HUES6 (cell line): ENCODE measurements at regions not wholly inside any gene's neighbourhood (a gene's known extent, or its start where the extent isn't known, plus 50 kb on each side); places are given as distances from the start of the nearest gene placed in this dataset.

Experiments
- H3K27ac ChIP-seq: 2 replicates; pipeline ENCODE4 v1.7.0; 2013; ENCODE audit warnings: low read depth, mild to moderate bottlenecking, low read length, inconsistent platforms
- H3K27me3 ChIP-seq: 2 replicates; pipeline ENCODE4 v1.6.1; 2013; ENCODE audit warnings: low read length; ENCODE audit not compliant: control insufficient read depth, insufficient read depth
- H3K36me3 ChIP-seq: 2 replicates; pipeline ENCODE4 v1.6.1; 2013; ENCODE audit warnings: low read length; ENCODE audit not compliant: control insufficient read depth, insufficient read depth
- H3K4me1 ChIP-seq: 2 replicates; pipeline ENCODE4 v1.6.1; 2013; ENCODE audit warnings: low read length; ENCODE audit not compliant: control insufficient read depth, insufficient read depth
- H3K4me3 ChIP-seq: 2 replicates; pipeline ENCODE4 v1.5.1; 2013; ENCODE audit warnings: low read depth, low read length
- H3K9ac ChIP-seq: one replicate; pipeline ENCODE4 v1.6.1; 2013; ENCODE audit warnings: mild to moderate bottlenecking, low read length
- H3K9me3 ChIP-seq: 2 replicates; pipeline ENCODE4 v1.6.1; 2013; ENCODE audit warnings: low read depth, low read length; ENCODE audit not compliant: control insufficient read depth, insufficient read depth

DNA sequence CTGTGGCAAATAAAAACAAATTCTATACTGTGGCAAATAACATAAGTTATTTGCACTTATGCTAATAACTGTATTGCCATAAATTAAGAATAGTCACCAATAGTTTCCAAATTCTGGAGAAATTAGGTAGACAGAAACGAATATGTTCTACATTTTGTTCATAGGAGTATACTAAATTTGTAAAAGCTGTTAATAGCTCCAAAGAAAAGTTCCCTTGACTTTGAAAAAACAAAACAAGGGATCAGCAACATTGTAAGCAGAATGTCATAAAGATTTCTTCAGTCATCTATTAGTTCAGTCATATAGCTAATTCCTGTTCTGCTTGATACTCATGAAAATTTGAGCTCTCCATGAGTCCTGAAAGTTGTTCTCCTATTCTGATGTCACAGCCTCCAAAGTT, 1472.8 kb downstream of the C4orf33 start:
- H3K9me3 ChIP-seq: peaks cover 34% of the 10 kb centered on the region
- H3K27me3 ChIP-seq: no peaks in the 10 kb centered on the region
- no peaks in the 10 kb centered on the region for H3K36me3 ChIP-seq
- H3K4me3 ChIP-seq: no peak overlapping the region
- peaks cover 3% of the 10 kb centered on the region; the same call in 1 of the 2 replicates for H3K4me1 ChIP-seq
- no peak overlapping the region for H3K27ac ChIP-seq
- no peak overlapping the region for H3K9ac ChIP-seq

DNA sequence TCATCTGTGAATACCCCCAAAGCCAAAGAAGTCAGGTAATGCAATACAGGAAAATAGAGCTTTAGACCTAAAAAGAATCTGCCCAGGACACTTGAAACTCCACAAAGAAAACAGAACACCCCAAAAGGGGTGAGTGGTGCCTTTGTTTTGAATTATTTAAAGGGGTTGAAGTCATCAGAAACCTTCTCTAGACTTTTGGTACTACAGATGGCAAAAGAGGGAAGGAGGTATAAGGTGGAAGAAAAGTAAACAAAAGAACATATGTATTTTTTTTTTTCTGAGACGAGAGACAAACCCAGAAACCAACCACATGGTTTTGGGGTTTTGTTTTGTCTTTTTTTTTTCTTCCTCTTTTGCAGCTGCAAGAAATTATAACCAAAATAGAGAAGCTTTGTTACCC, 1477.8 kb downstream of the C4orf33 start:
- Histone ChIP-seq H3K36me3 (no peaks in the 10 kb centered on the region), H3K27me3 (no peaks in the 10 kb centered on the region), H3K9ac (no peak overlapping the region), H3K4me1 (peaks cover 28% of the 10 kb centered on the region), H3K27ac (no peak overlapping the region), H3K9me3 (peaks cover 25% of the 10 kb centered on the region), H3K4me3 (no peak overlapping the region)

DNA sequence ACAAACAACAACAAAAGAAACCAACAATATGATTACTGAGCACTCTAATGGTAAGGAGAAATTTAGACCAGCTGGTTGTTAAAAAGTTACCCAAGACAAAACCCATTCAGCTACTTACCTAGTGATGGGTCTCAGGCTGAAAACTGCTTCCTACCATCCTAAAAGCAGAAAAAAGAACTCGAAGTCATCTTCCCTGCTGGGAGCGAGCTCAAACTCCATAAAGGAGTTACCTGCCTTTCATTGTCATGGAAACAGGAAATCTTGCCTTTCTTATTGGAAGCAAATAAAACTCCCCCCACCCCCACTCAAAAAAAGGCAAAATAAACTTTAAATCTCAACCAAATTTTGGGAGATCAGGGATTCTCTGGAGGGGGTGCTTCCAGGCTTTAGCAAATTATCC, 1478.3 kb downstream of the C4orf33 start:
- H3K4me1 ChIP-seq: peaks cover 28% of the 10 kb centered on the region
- H3K4me3 ChIP-seq: no peak overlapping the region
- peaks cover 20% of the 10 kb centered on the region for H3K9me3 ChIP-seq
- no peaks in the 10 kb centered on the region for H3K36me3 ChIP-seq
- no peak overlapping the region for H3K27ac ChIP-seq
- no peaks in the 10 kb centered on the region for H3K27me3 ChIP-seq
- H3K9ac ChIP-seq: no peak overlapping the region

DNA sequence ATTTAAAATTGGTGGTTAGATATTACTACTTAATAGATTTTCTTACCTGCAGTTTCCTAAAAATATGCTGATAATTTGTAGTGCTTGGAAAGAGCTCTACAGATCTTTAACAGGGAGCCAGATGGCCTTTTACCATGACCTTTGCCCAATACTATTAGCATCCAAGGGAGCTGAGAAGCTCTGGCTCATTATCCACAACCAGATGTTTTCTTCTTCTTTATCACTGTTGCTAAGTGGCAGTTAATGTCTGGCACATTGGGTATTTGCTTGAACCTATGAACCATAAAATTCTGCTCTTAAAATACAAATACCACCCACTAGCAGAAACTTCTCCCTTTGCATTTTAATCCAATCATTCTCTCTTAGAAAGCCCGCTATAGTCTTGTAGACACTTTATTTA, 1480.3 kb downstream of the C4orf33 start:
- Histone ChIP-seq H3K4me3 (no peak overlapping the region), H3K9ac (no peak overlapping the region)

DNA sequence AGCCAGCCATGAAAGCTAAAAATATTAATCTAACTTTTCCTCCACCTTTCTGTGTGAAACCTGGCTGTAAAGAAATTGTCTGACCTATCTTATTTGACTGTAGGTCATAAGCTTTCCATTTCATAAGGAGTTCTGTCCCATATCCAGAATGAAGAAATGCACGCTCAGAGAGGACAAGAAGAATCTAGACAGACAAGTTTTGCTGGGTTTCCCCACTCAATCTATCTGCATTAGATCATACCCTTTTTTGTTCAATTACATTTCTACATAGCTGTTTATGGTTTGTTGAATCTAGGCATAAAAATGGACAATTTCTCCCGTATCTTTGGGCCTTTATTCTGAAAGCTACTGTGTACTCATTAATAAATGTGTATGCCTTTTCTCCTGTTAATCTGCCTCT, 1495.1 kb downstream of the C4orf33 start:
- Histone ChIP-seq H3K27me3 (no peaks in the 10 kb centered on the region), H3K9me3 (0 out of 2 replicates have a peak, but pooled peaks cover 5% of the 10 kb centered on the region), H3K4me1 (no peaks in the 10 kb centered on the region), H3K27ac (no peak overlapping the region), H3K36me3 (no peaks in the 10 kb centered on the region), H3K4me3 (no peak overlapping the region), H3K9ac (no peak overlapping the region)

More for the DNA sequence above, 1480.3 kb downstream of the C4orf33 start:
- H3K27me3 ChIP-seq: no peaks in the 10 kb centered on the region
- no peak overlapping the region for H3K27ac ChIP-seq
- H3K9me3 ChIP-seq: peaks cover 9% of the 10 kb centered on the region; the same call in 1 of the 2 replicates
- H3K36me3 ChIP-seq: no peaks in the 10 kb centered on the region
- H3K4me1 ChIP-seq: peaks cover 28% of the 10 kb centered on the region

DNA sequence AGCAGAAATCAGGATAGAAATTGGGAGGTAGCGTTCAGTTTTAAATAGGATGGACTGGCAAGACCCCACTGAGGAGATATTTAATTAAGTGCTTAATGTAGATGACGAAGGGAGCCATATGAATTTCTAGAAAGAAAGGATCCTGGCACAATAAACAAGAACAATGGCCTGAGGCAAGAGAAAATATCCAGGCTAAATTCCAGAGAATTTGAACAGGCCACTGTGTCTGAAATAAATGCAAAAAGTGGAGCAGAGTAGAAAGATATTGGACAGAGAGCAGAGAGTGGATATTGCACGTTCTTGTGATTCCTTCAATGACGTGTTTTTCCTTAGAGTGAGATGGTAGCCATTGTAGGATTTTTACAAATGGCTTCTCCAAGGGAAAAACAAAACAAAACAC, 1504.8 kb downstream of the C4orf33 start:
- H3K27ac ChIP-seq: no peak overlapping the region
- no peak overlapping the region for H3K9ac ChIP-seq
- no peaks in the 10 kb centered on the region for H3K27me3 ChIP-seq
- H3K9me3 ChIP-seq: no peaks in the 10 kb centered on the region
- no peaks in the 10 kb centered on the region for H3K4me1 ChIP-seq
- H3K36me3 ChIP-seq: no peaks in the 10 kb centered on the region
- no peak overlapping the region for H3K4me3 ChIP-seq

DNA sequence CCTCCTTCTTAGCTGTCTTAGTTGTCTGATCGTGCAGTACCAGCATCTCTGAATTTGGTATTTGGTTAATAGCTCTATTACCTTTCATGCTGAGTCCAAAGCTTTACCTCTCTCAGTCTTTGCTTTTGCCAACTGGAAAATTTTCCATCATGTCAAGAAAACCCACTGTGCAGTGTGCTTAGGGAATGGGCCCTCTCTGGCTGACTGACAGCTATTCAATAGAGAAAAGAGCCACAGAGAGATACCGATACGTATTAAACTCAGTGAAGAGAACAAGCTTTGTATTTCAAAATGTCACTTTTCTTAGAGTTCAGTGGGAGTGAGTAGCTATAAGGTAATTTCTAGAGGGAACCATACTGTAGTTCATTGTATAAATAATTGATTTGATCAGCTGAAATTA, 1507.1 kb downstream of the C4orf33 start:
- no peak overlapping the region for H3K9ac ChIP-seq

DNA sequence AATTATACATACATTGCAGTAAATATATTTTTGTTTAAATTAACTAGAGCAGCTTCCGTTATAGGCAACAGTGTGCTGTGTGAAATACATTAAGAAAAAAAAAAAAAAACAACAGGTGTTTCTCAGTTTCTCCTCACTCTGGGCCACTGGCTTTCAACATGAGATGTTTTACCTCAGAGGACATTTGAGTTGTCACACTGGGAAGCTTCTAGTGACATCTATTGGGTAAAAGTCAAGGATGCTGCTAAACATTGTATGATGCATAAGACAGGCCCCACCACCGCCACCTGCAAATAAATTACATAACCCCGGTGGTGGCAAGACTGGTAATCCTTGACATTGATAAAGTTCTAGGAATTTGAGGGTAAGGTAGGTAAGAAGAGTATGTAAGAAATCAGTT, 1512.2 kb downstream of the C4orf33 start:
- Histone ChIP-seq H3K4me1 (no peaks in the 10 kb centered on the region), H3K9me3 (no peaks in the 10 kb centered on the region), H3K9ac (no peak overlapping the region), H3K4me3 (no peak overlapping the region), H3K27ac (no peak overlapping the region), H3K27me3 (no peaks in the 10 kb centered on the region), H3K36me3 (no peaks in the 10 kb centered on the region)

More for the DNA sequence above, 1507.1 kb downstream of the C4orf33 start:
- Histone ChIP-seq H3K36me3 (no peaks in the 10 kb centered on the region), H3K27ac (no peak overlapping the region), H3K4me3 (no peak overlapping the region), H3K4me1 (no peaks in the 10 kb centered on the region), H3K9me3 (no peaks in the 10 kb centered on the region), H3K27me3 (no peaks in the 10 kb centered on the region)

DNA sequence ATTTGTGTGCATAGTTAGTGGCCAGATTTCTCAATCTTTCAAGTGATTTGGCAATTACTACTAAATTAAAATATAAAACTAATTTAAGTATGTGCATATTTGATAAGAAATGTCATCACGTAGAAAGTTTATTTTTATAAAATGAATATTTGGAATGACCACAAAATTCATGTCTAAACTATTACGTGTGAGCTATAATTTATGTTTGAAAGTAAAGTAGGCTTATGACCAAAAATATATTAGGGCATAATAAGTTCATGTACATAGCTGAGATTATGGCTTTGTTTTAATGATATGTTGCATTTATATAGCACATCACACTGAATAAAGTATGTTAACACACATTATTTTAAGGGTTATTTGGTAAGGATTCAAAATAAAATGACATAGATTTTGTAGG, 1532.6 kb downstream of the C4orf33 start:
- H3K36me3 ChIP-seq: no peaks in the 10 kb centered on the region
- no peak overlapping the region for H3K9ac ChIP-seq
- no peaks in the 10 kb centered on the region for H3K4me1 ChIP-seq
- no peak overlapping the region for H3K4me3 ChIP-seq
- no peaks in the 10 kb centered on the region for H3K9me3 ChIP-seq
- no peak overlapping the region for H3K27ac ChIP-seq
- H3K27me3 ChIP-seq: no peaks in the 10 kb centered on the region

DNA sequence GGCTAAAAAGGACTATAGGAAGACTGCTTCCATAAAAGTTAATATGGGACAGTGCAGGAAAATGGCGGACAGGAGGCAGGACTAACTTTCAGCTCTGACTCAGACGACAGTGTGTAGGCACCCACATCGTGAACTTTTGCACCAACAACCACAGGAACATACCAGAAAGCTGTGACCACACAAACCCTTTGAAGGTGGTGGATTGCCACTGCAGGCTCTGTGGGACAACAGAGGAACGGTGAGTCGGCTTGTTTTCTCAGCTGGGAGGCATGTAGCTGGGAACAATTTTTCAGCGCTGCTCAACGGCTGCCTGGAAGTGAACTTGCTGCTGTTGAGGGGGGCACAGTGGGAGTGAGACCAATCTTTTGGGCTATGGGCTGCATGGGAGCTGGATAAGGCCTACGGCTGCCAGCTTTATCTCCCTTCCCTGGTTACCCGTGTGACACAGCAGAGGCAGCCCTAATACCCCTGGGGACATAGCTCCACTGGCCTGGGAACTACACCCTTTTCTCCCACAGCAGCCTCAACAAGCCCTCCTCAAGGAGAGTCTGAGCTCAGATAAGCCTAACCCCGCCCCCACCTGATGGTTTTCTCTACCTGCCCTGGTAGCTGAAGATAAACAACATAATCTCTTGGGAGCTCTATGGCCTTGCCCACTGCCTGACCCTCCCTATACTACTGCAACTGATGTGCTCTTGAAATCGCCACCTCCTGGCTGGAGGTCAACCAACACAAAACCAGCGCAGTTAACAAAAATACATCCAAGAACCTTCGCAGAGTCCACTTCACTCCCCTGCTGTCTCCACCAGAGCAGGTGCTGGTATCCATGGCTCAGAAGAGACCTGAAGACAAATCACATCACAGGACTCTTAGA, 1537.0 kb downstream of the C4orf33 start:
- H3K27ac ChIP-seq: no peak overlapping the region
- H3K36me3 ChIP-seq: no peaks in the 10 kb centered on the region
- H3K9ac ChIP-seq: no peak overlapping the region
- no peaks in the 10 kb centered on the region for H3K9me3 ChIP-seq
- no peaks in the 10 kb centered on the region for H3K27me3 ChIP-seq
- H3K4me3 ChIP-seq: no peak overlapping the region
- H3K4me1 ChIP-seq: no peaks in the 10 kb centered on the region

DNA sequence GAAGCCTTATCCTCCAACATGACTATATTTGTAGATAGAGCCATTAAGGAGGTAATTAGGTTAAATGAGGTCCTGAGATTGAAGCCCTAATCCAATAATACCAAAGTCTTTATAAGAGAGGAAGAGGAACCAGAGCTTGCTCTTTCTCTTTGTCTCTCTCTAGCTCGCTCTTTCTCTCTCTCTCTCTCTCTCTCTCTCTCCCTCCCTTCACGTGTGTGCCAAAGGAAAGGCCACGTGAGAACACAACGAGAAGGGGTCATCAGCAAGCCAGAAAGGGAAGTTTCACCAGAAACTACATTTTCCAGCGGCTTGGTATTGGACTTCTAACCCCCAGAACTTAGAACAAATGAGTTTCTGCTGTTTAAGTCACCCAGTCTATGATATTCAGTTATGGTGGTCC, 1540.5 kb downstream of the C4orf33 start:
- H3K27me3 ChIP-seq: no peaks in the 10 kb centered on the region
- no peak overlapping the region for H3K27ac ChIP-seq
- no peaks in the 10 kb centered on the region for H3K9me3 ChIP-seq
- no peak overlapping the region for H3K4me3 ChIP-seq
- no peak overlapping the region for H3K9ac ChIP-seq
- H3K36me3 ChIP-seq: no peaks in the 10 kb centered on the region
- no peaks in the 10 kb centered on the region for H3K4me1 ChIP-seq
